GM21381 (cell line): ENCODE measurements at regions not wholly inside any gene's neighbourhood (a gene's known extent, or its start where the extent isn't known, plus 50 kb on each side); places are given as distances from the start of the nearest gene placed in this dataset.

ENCODE experiments used
- ATAC-seq: cut with Tn5 transposase; IDR thresholded peaks from one replicate; pipeline ENCODE4 v1.9.1; 2021; ENCODE audit warnings: mild to moderate bottlenecking, moderate library complexity; ENCODE audit not compliant: unreplicated experiment

GRCh38 chr1:30324251-30325084, 398.9 kb downstream of the MATN1 start:
- no peak for ATAC-seq

GRCh38 chr1:30323841-30324240, 399.5 kb downstream of the MATN1 start:
- ATAC-seq: no peak

GRCh38 chr1:30323352-30323751, 400.0 kb downstream of the MATN1 start:
- no peak for ATAC-seq

- ATAC-seq: no peak
Measured at GRCh38 chr1:30322859-30323257, 400.5 kb downstream of the MATN1 start.

- ATAC-seq: no peak
Measured at GRCh38 chr1:30321996-30322858, 401.2 kb downstream of the MATN1 start.

GRCh38 chr1:30321246-30321910, 402.0 kb downstream of the MATN1 start:
- no peak for ATAC-seq

GRCh38 chr1:30320581-30320890, 402.8 kb downstream of the MATN1 start:
- ATAC-seq: no peak

- ATAC-seq: no peak
Measured at GRCh38 chr1:30319765-30320580, 403.4 kb downstream of the MATN1 start.

GRCh38 chr1:30318864-30319718, 404.3 kb downstream of the MATN1 start:
- ATAC-seq: no peak

GRCh38 chr1:30318413-30318812, 405.0 kb downstream of the MATN1 start:
- ATAC-seq: no peak

- no peak for ATAC-seq
Measured at GRCh38 chr1:30317921-30318320, 405.5 kb downstream of the MATN1 start.

- no peak for ATAC-seq
Measured at GRCh38 chr1:30316056-30316455, 407.3 kb downstream of the MATN1 start.

GRCh38 chr1:30315185-30315960, 408.0 kb downstream of the MATN1 start:
- no peak for ATAC-seq

GRCh38 chr1:30314591-30314990, 408.8 kb downstream of the MATN1 start:
- ATAC-seq: no peak

- no peak for ATAC-seq
Measured at GRCh38 chr1:30313584-30313983, 409.8 kb downstream of the MATN1 start.

- ATAC-seq: no peak
Measured at GRCh38 chr1:30313176-30313575, 410.2 kb downstream of the MATN1 start.

GRCh38 chr1:30312226-30312625, 411.2 kb downstream of the MATN1 start:
- no peak for ATAC-seq

GRCh38 chr1:30311749-30312148, 411.6 kb downstream of the MATN1 start:
- no peak for ATAC-seq
